ENCODE measurements at regions not wholly inside any gene's neighbourhood (a gene's known extent, or its start where the extent isn't known, plus 50 kb on each side); places are given as distances from the start of the nearest gene placed in this dataset.

GRCh38 chr13:40376296-40376849 is 290.1 kb downstream of the FOXO1 start:
- no peaks in the 10 kb centered on the region for H3K36me3 ChIP-seq
- H3K27me3 ChIP-seq = no peaks in the 10 kb centered on the region
- H3K4me3 ChIP-seq = no peak overlapping the region
- no peaks in the 10 kb centered on the region for H3K4me1 ChIP-seq
- intact Hi-C loops (cut with DNase I; ENCODE audit: low total_unique reads) = no loop called here
- TF ChIP-seq POLR2A (IDR thresholded peaks at IDR 0.05) = no peak
- no peak for TF ChIP-seq POLR2AphosphoS5 (IDR thresholded peaks at IDR 0.05)
- no peak for TF ChIP-seq CTCF (IDR thresholded peaks at IDR 0.05)
- H3K9me3 ChIP-seq = no peaks in the 10 kb centered on the region
- no peak overlapping the region for H3K27ac ChIP-seq
- no peak for DNase-seq (ENCODE audit: low spot score in 2 of 2)

GRCh38 chr13:40376867-40377535 is 289.4 kb downstream of the FOXO1 start:
- no peak overlapping the region for H3K27ac ChIP-seq
- H3K27me3 ChIP-seq = no peaks in the 10 kb centered on the region
- H3K4me1 ChIP-seq = no peaks in the 10 kb centered on the region
- TF ChIP-seq POLR2AphosphoS5 (IDR thresholded peaks at IDR 0.05) = no peak
- no peak for TF ChIP-seq CTCF (IDR thresholded peaks at IDR 0.05)
- no peak for TF ChIP-seq POLR2A (IDR thresholded peaks at IDR 0.05)
- no peak for DNase-seq (ENCODE audit: low spot score in 2 of 2)
- intact Hi-C loops (cut with DNase I; ENCODE audit: low total_unique reads) = no loop called here
- no peaks in the 10 kb centered on the region for H3K9me3 ChIP-seq
- H3K4me3 ChIP-seq = no peak overlapping the region
- H3K36me3 ChIP-seq = no peaks in the 10 kb centered on the region

GRCh38 chr13:40377783-40378182 is 288.7 kb downstream of the FOXO1 start:
- no peak overlapping the region for H3K27ac ChIP-seq
- no peak for TF ChIP-seq POLR2A (IDR thresholded peaks at IDR 0.05)
- TF ChIP-seq POLR2AphosphoS5 (IDR thresholded peaks at IDR 0.05) = no peak
- TF ChIP-seq CTCF (IDR thresholded peaks at IDR 0.05) = no peak
- H3K9me3 ChIP-seq = no peaks in the 10 kb centered on the region
- no peak overlapping the region for H3K4me3 ChIP-seq
- no peaks in the 10 kb centered on the region for H3K4me1 ChIP-seq
- no peak for DNase-seq (ENCODE audit: low spot score in 2 of 2)
- intact Hi-C loops (cut with DNase I; ENCODE audit: low total_unique reads) = no loop called here
- no peaks in the 10 kb centered on the region for H3K36me3 ChIP-seq
- H3K27me3 ChIP-seq = no peaks in the 10 kb centered on the region

- Histone ChIP-seq H3K4me3 (no peak overlapping the region), H3K9me3 (no peaks in the 10 kb centered on the region), H3K27me3 (no peaks in the 10 kb centered on the region), H3K4me1 (no peaks in the 10 kb centered on the region), H3K36me3 (no peaks in the 10 kb centered on the region), H3K27ac (no peak overlapping the region)
- no peak for DNase-seq (ENCODE audit: low spot score in 2 of 2)
- TF ChIP-seq POLR2AphosphoS5 (IDR thresholded peaks at IDR 0.05) (no peak), CTCF (IDR thresholded peaks at IDR 0.05) (no peak), POLR2A (IDR thresholded peaks at IDR 0.05) (no peak)
- intact Hi-C loops (cut with DNase I; ENCODE audit: low total_unique reads) = no loop called here
Observed at GRCh38 chr13:40379196-40379595, 287.2 kb downstream of the FOXO1 start.

- H3K27ac ChIP-seq = no peak overlapping the region
- no peak overlapping the region for H3K4me3 ChIP-seq
Observed at GRCh38 chr13:40379794-40380578, 286.5 kb downstream of the FOXO1 start.

More at GRCh38 chr13:40379794-40380578, 286.5 kb downstream of the FOXO1 start:
- no peaks in the 10 kb centered on the region for H3K36me3 ChIP-seq
- DNase-seq (ENCODE audit: low spot score in 2 of 2) = no peak
- H3K4me1 ChIP-seq = no peaks in the 10 kb centered on the region
- no peaks in the 10 kb centered on the region for H3K9me3 ChIP-seq
- intact Hi-C loops (cut with DNase I; ENCODE audit: low total_unique reads) = no loop called here
- H3K27me3 ChIP-seq = no peaks in the 10 kb centered on the region
- TF ChIP-seq POLR2A (IDR thresholded peaks at IDR 0.05) (no peak), CTCF (IDR thresholded peaks at IDR 0.05) (no peak), POLR2AphosphoS5 (IDR thresholded peaks at IDR 0.05) (no peak)

Data from breast epithelium (tissue), 4 donors.